ENCODE measurements at regions not wholly inside any gene's neighbourhood (a gene's known extent, or its start where the extent isn't known, plus 50 kb on each side); places are given as distances from the start of the nearest gene placed in this dataset.

DNA sequence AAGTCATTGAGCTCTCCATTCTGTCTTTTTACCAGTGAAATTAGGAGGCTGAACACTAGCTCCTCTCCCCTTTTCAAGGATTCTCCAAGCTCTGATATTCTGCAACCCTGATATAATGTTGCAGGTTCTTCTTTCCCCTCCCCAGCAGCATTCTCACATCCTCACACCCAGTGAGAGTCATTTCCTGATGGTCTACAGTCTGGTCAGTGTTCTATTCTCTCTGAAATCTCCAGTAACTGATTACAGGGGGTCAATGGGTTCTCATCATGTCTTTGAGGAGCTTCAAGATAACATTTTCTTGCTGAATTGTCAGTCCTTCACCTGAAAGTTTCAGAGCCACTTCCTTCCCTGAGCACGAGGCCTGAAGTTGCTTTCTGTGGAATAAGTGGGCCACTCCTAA is 299.4 kb downstream of the PTEN start:
- no peak for DNase-seq
- no peak for ATAC-seq
- Histone ChIP-seq H3K9me3 (no peaks in the 10 kb centered on the region), H3K27me3 (no peaks in the 10 kb centered on the region), H3K27ac (no peak overlapping the region), H3K4me3 (no peak overlapping the region), H3K4me1 (no peaks in the 10 kb centered on the region), H3K36me3 (no peaks in the 10 kb centered on the region)
- WGBS, 2 donors = 80 to 96% methylated on average over 1 of the region's 1 CpG
- no peak for FAIRE-seq
- TF ChIP-seq CTCF (IDR thresholded peaks at IDR 0.05) = no peak
- intact Hi-C loops (cut with DNase I) = no loop called here

DNA sequence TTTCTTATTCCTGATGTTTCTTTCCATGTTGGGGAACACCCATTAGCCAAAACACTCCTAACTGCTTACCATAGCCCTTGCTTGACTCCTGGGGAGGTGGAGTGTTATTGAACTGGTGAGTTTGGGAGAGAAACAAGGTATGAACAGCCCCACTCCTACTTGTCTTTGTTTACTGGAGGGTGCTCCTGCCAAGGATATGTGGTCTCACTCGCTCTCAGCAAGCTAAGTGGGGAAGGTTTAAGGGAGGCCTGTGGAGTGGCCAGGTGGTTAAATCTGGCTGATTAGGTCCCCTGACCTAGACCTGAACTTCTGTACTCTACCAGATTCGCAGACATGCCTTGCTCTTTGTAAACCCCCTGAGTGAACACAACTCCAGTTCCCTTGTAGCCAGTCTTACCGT is 300.1 kb downstream of the PTEN start:
- FAIRE-seq (no peak), DNase-seq (no peak), ATAC-seq (no peak)
- H3K36me3 ChIP-seq = no peaks in the 10 kb centered on the region
- H3K4me1 ChIP-seq = no peaks in the 10 kb centered on the region
- no peaks in the 10 kb centered on the region for H3K9me3 ChIP-seq
- intact Hi-C loops (cut with DNase I) = no loop called here
- WGBS, 2 donors = 89 to 92% methylated on average over 3 of the region's 3 CpGs
- no peak overlapping the region for H3K4me3 ChIP-seq
- no peak overlapping the region for H3K27ac ChIP-seq
- H3K27me3 ChIP-seq = no peaks in the 10 kb centered on the region
- TF ChIP-seq CTCF (IDR thresholded peaks at IDR 0.05) = no peak

GRCh38 chr10:88164471-88164870 is 301.0 kb downstream of the PTEN start:
- FAIRE-seq = no peak
- ATAC-seq = no peak
- Histone ChIP-seq H3K27ac (no peak overlapping the region), H3K27me3 (no peaks in the 10 kb centered on the region), H3K4me1 (no peaks in the 10 kb centered on the region), H3K36me3 (no peaks in the 10 kb centered on the region), H3K4me3 (no peak overlapping the region), H3K9me3 (no peaks in the 10 kb centered on the region)
- DNase-seq = no peak
- TF ChIP-seq CTCF (IDR thresholded peaks at IDR 0.05) = no peak
- intact Hi-C loops (cut with DNase I) = no loop called here
- WGBS, 2 donors = 72 to 84% methylated on average over 1 of the region's 1 CpG

- Histone ChIP-seq H3K27me3 (no peaks in the 10 kb centered on the region), H3K4me1 (no peaks in the 10 kb centered on the region), H3K36me3 (no peaks in the 10 kb centered on the region), H3K4me3 (no peak overlapping the region), H3K9me3 (no peaks in the 10 kb centered on the region), H3K27ac (no peak overlapping the region)
- 87 to 92% methylated on average over 7 of the region's 7 CpGs for WGBS, 2 donors
- TF ChIP-seq CTCF (IDR thresholded peaks at IDR 0.05) = no peak
- no peak for DNase-seq
- intact Hi-C loops (cut with DNase I) = no loop called here
- ATAC-seq = no peak
- FAIRE-seq = no peak
These were observed 302.4 kb downstream of the PTEN start for GRCh38 chr10:88165849-88166271.

DNA sequence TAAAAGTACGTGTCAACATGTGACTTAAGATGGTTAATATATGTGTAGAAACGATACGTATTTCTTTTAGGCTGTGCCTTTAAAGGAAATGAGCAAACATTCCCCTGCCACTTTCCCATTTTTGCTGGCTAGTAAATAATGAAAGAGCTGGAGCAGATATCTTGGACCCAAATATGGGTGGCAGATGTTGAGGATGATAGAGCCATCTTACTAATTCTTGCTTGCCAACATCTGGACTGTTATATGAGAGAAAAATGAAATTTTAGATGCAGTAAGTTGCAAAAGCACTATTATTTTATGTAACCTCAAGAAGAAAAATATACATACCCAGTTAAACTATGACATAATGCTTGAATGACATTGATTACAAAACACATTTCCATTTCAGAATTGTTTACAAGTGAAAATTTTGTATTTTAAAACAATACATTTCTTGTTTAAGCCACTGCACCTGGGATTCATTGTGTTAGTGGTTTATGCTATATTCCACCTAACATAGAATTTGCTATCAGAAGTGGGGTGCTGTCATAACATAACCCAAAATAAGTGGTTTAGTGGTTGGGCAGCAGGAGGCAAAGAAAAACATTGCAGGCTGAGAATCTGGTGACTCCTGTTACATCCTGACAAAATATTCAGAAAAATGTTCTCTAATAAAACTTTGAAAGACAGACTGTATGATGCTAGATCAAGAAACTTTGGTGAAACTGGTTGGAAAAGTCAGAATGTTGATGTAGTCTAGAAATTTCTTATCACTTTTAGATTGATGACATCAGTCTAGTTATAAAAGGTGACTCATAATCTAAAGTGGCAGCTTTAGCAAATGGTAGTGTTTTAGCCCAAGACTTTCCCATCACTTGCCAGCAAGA is 305.0 kb downstream of the PTEN start:
- ATAC-seq = no peak
- intact Hi-C loops (cut with DNase I) = no loop called here

More for the DNA sequence above, 305.0 kb downstream of the PTEN start:
- no peak for FAIRE-seq
- 96 to 97% methylated on average over 3 of the region's 3 CpGs for WGBS, 2 donors
- Histone ChIP-seq H3K9me3 (no peaks in the 10 kb centered on the region), H3K36me3 (no peaks in the 10 kb centered on the region), H3K27ac (no peak overlapping the region), H3K27me3 (no peaks in the 10 kb centered on the region), H3K4me3 (no peak overlapping the region), H3K4me1 (no peaks in the 10 kb centered on the region)
- no peak for TF ChIP-seq CTCF (IDR thresholded peaks at IDR 0.05)
- no peak for DNase-seq

Measured in pancreas (tissue), 10 donors.